Activated gamma-delta T cell treated with anti-CD3 and anti-CD28 coated beads, Interleukin-2, amount 50 U/mL, for 16 hours (primary cell): ENCODE measurements at regions not wholly inside any gene's neighbourhood (a gene's known extent, or its start where the extent isn't known, plus 50 kb on each side); places are given as distances from the start of the nearest gene placed in this dataset.
A peak's percentile ranks its signal among the peaks of the same experiment; 100 is the strongest.

Source experiments
- DNase-seq: peaks from one replicate; pipeline ENCODE4 v3.0.0-alpha.2; 2020; ENCODE audit warnings: low read depth

DNA sequence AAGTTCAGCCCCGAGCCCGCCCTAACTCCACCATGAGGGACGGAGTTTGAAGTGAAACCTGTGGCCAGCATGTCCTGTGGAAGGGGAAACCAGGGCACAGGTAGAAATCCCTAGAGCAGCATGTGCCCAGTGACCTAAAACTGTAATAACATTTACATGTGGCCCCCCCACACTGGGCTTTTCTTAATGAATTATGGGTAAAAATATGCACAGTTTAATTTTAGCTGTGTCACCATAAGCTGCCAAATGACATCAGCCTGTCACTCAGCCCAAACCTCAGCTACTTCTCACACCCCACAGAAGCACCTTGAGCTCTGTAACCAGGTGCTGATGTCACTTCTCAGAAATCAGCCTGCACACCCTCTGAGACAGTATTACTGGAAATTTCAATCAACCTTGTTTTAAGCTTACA lies 50.0 kb upstream of the SLC19A1 start:
- peak; percentile 54 for DNase-seq

DNA sequence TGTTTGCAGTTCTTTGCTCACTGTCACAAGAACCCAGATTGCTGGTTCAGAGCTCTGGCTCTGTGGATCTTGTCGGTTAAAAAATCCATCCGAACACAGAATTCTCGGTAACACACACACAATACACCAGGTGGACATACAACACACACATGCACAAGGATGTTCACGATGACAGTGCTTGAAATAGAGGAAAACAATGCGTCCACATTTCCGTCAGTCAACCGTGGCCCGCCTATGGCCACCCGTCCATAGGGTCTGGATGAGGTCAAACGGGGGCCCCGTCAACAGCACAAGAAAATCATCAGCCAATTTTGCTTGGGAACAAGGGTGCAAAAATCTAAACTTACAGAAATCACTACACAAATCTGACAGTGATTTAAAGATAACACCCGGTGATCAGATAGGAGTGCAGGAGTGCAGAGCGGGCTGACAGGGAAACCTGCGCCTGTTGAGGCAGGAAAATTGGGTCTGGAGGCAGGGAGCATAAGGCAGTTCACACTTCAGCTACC lies 50.4 kb upstream of the SLC19A1 start:
- no peak for DNase-seq

DNA sequence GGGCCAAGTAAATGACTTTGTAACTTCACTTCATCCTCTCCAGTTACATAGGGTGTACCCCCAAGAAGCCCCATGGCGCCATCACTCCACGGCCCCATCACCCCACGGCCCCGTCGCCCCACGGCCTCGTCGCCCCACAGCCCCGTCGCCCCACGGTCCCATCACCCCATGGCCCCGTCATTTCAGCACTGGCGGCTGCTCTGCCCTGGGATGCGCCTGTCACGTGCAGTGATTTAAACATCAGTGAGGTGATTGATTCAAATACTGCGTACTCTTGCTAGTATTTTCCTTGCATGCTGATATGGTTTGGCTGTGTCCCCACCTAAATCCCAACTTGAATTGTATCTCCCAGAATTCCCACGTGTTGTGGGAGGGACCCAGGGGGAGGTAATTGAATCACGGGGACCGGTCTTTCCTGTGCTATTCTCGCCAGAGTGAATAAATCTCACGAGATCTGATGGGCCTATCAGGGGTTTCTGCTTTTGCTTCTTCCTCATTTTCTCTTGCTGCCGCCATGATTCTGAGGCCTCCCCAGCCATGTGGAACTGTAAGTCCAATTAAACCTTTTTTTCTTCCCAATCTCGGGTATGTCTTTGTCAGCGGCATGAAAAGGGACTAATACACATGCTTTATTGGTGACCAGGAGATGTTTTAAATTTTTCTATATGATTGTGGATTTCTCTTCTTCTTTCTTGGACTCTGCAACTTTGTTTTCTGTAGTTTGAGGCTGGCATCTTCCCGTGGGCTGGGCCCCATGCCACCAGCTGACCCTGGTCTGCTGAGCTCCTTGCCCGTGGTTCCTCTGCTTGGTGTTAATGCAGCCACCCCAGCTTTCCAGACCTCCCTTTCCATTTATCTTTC lies 50.1 kb upstream of the PCBP3 start:
- DNase-seq: no peak
